HCT116 (cell line): ENCODE measurements at regions not wholly inside any gene's neighbourhood (a gene's known extent, or its start where the extent isn't known, plus 50 kb on each side); places are given as distances from the start of the nearest gene placed in this dataset.

ENCODE experiments used
- ATAC-seq: fragments of 200-7000 bp; cut with Tn5 transposase; 2 replicates; pipeline ENCODE4 v1.9.1; 2020; ENCODE audit warnings: mild to moderate bottlenecking, moderate library complexity
- BruUV-seq: library from RNA; stranded (reverse); fragments of 400-500 nt; replicated peaks from 2 replicates; lab custom pipeline; 2021; lab: Mats Ljungman, UMichigan
- CTCF ChIA-PET: fragments of 300-600 bp; sonication (Branson Sonifier 250); formaldehyde crosslinking; loops from one replicate; lab custom pipeline; 2021; ENCODE audit warnings: antibody characterized with exemption; lab: Charles Lee
- POLR2A ChIA-PET: fragments of 300-600, 350-600 bp; sonication (Branson Sonifier 250); formaldehyde crosslinking; loops from one replicate; lab custom pipeline; 2021; ENCODE audit warnings: antibody characterized with exemption; lab: Charles Lee
- RAD21 ChIA-PET, 2 experiments: fragments of 300-600 bp; sonication (Branson Sonifier 250); formaldehyde crosslinking; loops; one replicate each; lab custom pipeline; 2023; ENCODE audit warnings: low total read pairs in 2 of 2; ENCODE audit not compliant: uncharacterized antibody in 2 of 2, unreplicated experiment in 2 of 2, low non-redundant PET in 1 of 2; lab: Charles Lee
- DNase-seq: peaks from one replicate; pipeline ENCODE4 v3.0.0-alpha.2; 2010; ENCODE audit warnings: low read depth, low spot score
- H2AFZ ChIP-seq: fragments of 200-600 bp; shearing (Covaris generic), sonication (generic); 2 replicates; pipeline ENCODE4 v1.6.1; 2017; ENCODE audit warnings: low read depth, mixed run types, mixed read lengths, antibody characterized with exemption, low read length; ENCODE audit not compliant: poor library complexity, severe bottlenecking
- H3K27ac ChIP-seq: 2 replicates; pipeline ENCODE4 v1.5.1; 2012; ENCODE audit warnings: low read depth, low read length
- H3K27me3 ChIP-seq: fragments of 200-600 bp; sonication (generic); 2 replicates; pipeline ENCODE4 v1.6.1; 2016; ENCODE audit warnings: mixed run types, low read length, mixed read lengths; ENCODE audit not compliant: insufficient read depth
- H3K36me3 ChIP-seq, 2 experiments: fragments of 200-500 bp in 1 of 2; fragments of 200-600 bp in 1 of 2; sonication (Bioruptor generic) in 1 of 2; sonication (generic) in 1 of 2; 2 replicates each; pipeline versions ENCODE4 v1.5.1 to v1.6.1; 2014 to 2016; ENCODE audit warnings: low read length in 2 of 2, inconsistent platforms in 1 of 2, mixed read lengths in 1 of 2, mixed run types in 1 of 2; ENCODE audit not compliant: insufficient read depth in 2 of 2, control insufficient read depth in 1 of 2
- H3K4me1 ChIP-seq, 2 experiments: fragments of 200-600 bp in 1 of 2; sonication (generic) in 1 of 2; 2 replicates each; pipeline versions ENCODE4 v1.5.1 to v1.6.1; 2012 to 2017; ENCODE audit warnings: low read length in 2 of 2, inconsistent platforms in 1 of 2, mild to moderate bottlenecking in 1 of 2, mixed read lengths in 1 of 2, mixed run types in 1 of 2, moderate library complexity in 1 of 2; ENCODE audit not compliant: insufficient read depth in 2 of 2, control insufficient read depth in 1 of 2
- H3K4me2 ChIP-seq: fragments of 200-600 bp; sonication (generic); 2 replicates; pipeline ENCODE4 v1.6.1; 2017; ENCODE audit warnings: mixed run types, low read length, mixed read lengths
- H3K4me3 ChIP-seq, 2 experiments: fragments of 200-600 bp in 1 of 2; sonication (generic) in 1 of 2; replicated peaks in 1 of 2; 2 replicates each; pipeline ENCODE4 v1.5.1; 2011 to 2016; ENCODE audit warnings: low read length in 2 of 2, control low read depth in 1 of 2, low read depth in 1 of 2, mild to moderate bottlenecking in 1 of 2, mixed read lengths in 1 of 2, mixed run types in 1 of 2
- H3K79me2 ChIP-seq: fragments of 200-600 bp; sonication (generic); 2 replicates; pipeline ENCODE4 v1.6.1; 2017; ENCODE audit warnings: mild to moderate bottlenecking, mixed run types, low read length, moderate library complexity, mixed read lengths; ENCODE audit not compliant: insufficient read depth
- H3K9ac ChIP-seq: fragments of 200-600 bp; sonication (generic); 2 replicates; pipeline ENCODE4 v1.6.1; 2016; ENCODE audit warnings: low read length, mixed read lengths
- H3K9me2 ChIP-seq: fragments of 200-600 bp; sonication (generic), shearing (Covaris generic); 2 replicates; pipeline ENCODE4 v1.6.1; 2017; ENCODE audit warnings: mixed run types, mild to moderate bottlenecking, moderate library complexity; ENCODE audit not compliant: insufficient read depth
- H3K9me3 ChIP-seq, 2 experiments: fragments of 200-500 bp in 1 of 2; fragments of 200-600 bp in 1 of 2; sonication (Bioruptor generic) in 1 of 2; sonication (generic) in 1 of 2; 2 replicates each; pipeline ENCODE4 v1.6.1; 2014 to 2017; ENCODE audit warnings: low read length in 2 of 2, mixed read lengths in 2 of 2, inconsistent platforms in 1 of 2, low read depth in 1 of 2, mild to moderate bottlenecking in 1 of 2, mixed run types in 1 of 2, moderate library complexity in 1 of 2; ENCODE audit not compliant: control insufficient read depth in 1 of 2, insufficient read depth in 1 of 2
- H4K20me1 ChIP-seq: fragments of 200-600 bp; sonication (generic), shearing (Covaris generic); 2 replicates; pipeline ENCODE4 v1.6.1; 2017; ENCODE audit warnings: mixed run types, mild to moderate bottlenecking, moderate library complexity; ENCODE audit not compliant: insufficient read depth
- ATF3 ChIP-seq: IDR thresholded peaks from 2 replicates; pipeline ENCODE4 v1.6.1; 2012
- CEBPB ChIP-seq: IDR thresholded peaks from 2 replicates; pipeline ENCODE4 v1.6.1; 2012; ENCODE audit warnings: low read depth
- EZH2phosphoT487 ChIP-seq: fragments of 200-600 bp; IDR thresholded peaks from 2 replicates; pipeline ENCODE4 v1.6.1; 2018; ENCODE audit warnings: antibody characterized with exemption, borderline replicate concordance
- RAD21 ChIP-seq: IDR thresholded peaks from 2 replicates; pipeline ENCODE4 v1.6.1; 2012; ENCODE audit warnings: low read depth, mild to moderate bottlenecking
- SP1 ChIP-seq: IDR thresholded peaks from 2 replicates; pipeline ENCODE4 v1.6.1; 2012; ENCODE audit warnings: low read depth
- SRF ChIP-seq: IDR thresholded peaks from 2 replicates; pipeline ENCODE4 v1.6.1; 2012; ENCODE audit warnings: low read depth
- TCF7L2 ChIP-seq: IDR thresholded peaks from 2 replicates; pipeline ENCODE4 v1.7.0; 2011; ENCODE audit warnings: borderline replicate concordance, inconsistent platforms; ENCODE audit not compliant: insufficient read depth, insufficient read length; ENCODE audit errors: extremely low read depth
- ZFX ChIP-seq: fragments of 450-650 bp; IDR thresholded peaks from 2 replicates; pipeline ENCODE4 v1.6.1; 2017
- intact Hi-C: fragments of 100-400 bp; cut with micrococcal nuclease; formaldehyde crosslinking; loops from 2 replicates; pipeline ENCODE4 v1.10.0; 2022
- TF ChIP-seq, protein P1 (sequence below): IDR thresholded peaks from 2 replicates; pipeline ENCODE4 v1.6.1; 2012
- TF ChIP-seq, protein P2 (sequence below): IDR thresholded peaks from 2 replicates; pipeline ENCODE4 v1.6.1; 2012; ENCODE audit warnings: low read depth

DNA sequence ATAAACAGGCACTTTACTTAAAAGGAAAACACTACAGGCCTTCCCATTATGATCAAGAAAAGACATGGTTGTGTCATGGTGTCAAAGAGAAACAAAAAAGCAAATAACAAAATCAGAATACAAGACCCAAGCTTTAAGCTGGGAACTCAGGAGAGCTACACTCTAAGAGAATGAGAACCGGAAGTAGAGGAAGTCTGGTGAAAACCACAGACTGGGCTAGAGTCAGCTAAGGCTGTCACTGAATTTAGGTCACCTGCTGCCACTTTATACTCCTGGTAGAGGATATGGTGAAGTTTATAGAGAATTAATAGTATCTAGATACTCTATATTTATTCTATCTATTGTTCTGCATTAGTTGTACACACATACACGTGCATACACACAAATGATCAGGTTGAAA lies 971.7 kb downstream of the FLRT2 start:
- intact Hi-C loops = no loop called here
- Histone ChIP-seq H3K36me3 (no peaks in the 10 kb centered on the region), H3K27ac (no peak overlapping the region), H3K79me2 (no peaks in the 10 kb centered on the region), H3K9ac (no peak overlapping the region), H3K9me2 (no peaks in the 10 kb centered on the region), H3K9me3 (peaks cover 3 to 14% of the 10 kb centered on the region in 2 experiments; a peak in 3 of 4 replicates), H3K4me2 (no peak overlapping the region), H3K4me1 (no peaks in the 10 kb centered on the region), H3K27me3 (no peaks in the 10 kb centered on the region), H3K4me3 (no peak overlapping the region), H2AFZ (no peak overlapping the region), H4K20me1 (no peaks in the 10 kb centered on the region)
- TF ChIP-seq CEBPB (no peak), SRF (no peak)
- ATAC-seq (no peak), DNase-seq (no peak)
- ChIA-PET RAD21 (no interaction called here), POLR2A (no interaction called here), CTCF (no interaction called here)
- no TSS peak for BruUV-seq

DNA sequence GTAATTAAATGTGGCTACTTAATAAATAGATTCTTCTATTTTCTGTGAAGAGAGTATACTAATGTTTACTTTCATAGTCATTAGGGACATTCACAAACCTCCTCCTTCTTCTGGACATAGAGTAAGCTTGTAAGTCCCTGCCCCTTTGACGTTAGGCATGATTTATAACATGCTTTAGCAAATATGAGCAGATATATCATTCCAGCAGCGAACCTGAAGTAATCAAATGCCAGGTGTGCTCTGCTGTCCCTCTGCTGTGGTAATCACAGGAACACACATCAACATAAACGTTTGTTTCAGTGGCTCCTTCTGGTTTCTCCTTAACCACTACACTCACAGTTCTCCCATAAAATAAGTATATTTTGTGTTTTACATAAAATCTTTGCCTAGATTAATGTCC lies 961.8 kb downstream of the FLRT2 start:
- ChIA-PET CTCF (no interaction called here), RAD21 (no interaction called here), POLR2A (no interaction called here)
- Histone ChIP-seq H3K9ac (no peak overlapping the region), H3K4me3 (no peak overlapping the region), H3K9me3 (peaks cover 16 to 19% of the 10 kb centered on the region in 2 experiments; a peak in 2 of 4 replicates), H3K79me2 (no peaks in the 10 kb centered on the region), H3K27ac (no peak overlapping the region), H3K4me2 (no peak overlapping the region), H3K4me1 (no peaks in the 10 kb centered on the region), H3K9me2 (no peaks in the 10 kb centered on the region), H3K27me3 (no peaks in the 10 kb centered on the region), H3K36me3 (no peaks in the 10 kb centered on the region; a peak in 1 of 4 replicates), H2AFZ (no peak overlapping the region), H4K20me1 (no peaks in the 10 kb centered on the region)
- no TSS peak for BruUV-seq
- TF ChIP-seq EZH2phosphoT487 (no peak), SRF (no peak), SP1 (no peak), CEBPB (no peak), RAD21 (no peak), ZFX (no peak), ATF3 (no peak), TCF7L2 (no peak)
- TF ChIP-seq, protein P1, sequence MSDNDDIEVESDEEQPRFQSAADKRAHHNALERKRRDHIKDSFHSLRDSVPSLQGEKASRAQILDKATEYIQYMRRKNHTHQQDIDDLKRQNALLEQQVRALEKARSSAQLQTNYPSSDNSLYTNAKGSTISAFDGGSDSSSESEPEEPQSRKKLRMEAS = no peak
- TF ChIP-seq, protein P2, sequence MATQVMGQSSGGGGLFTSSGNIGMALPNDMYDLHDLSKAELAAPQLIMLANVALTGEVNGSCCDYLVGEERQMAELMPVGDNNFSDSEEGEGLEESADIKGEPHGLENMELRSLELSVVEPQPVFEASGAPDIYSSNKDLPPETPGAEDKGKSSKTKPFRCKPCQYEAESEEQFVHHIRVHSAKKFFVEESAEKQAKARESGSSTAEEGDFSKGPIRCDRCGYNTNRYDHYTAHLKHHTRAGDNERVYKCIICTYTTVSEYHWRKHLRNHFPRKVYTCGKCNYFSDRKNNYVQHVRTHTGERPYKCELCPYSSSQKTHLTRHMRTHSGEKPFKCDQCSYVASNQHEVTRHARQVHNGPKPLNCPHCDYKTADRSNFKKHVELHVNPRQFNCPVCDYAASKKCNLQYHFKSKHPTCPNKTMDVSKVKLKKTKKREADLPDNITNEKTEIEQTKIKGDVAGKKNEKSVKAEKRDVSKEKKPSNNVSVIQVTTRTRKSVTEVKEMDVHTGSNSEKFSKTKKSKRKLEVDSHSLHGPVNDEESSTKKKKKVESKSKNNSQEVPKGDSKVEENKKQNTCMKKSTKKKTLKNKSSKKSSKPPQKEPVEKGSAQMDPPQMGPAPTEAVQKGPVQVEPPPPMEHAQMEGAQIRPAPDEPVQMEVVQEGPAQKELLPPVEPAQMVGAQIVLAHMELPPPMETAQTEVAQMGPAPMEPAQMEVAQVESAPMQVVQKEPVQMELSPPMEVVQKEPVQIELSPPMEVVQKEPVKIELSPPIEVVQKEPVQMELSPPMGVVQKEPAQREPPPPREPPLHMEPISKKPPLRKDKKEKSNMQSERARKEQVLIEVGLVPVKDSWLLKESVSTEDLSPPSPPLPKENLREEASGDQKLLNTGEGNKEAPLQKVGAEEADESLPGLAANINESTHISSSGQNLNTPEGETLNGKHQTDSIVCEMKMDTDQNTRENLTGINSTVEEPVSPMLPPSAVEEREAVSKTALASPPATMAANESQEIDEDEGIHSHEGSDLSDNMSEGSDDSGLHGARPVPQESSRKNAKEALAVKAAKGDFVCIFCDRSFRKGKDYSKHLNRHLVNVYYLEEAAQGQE = no peak
- DNase-seq = no peak
- ATAC-seq = no peak
- intact Hi-C loops = no loop called here
